Right lobe of liver (tissue), 4 donors: ENCODE measurements at regions not wholly inside any gene's neighbourhood (a gene's known extent, or its start where the extent isn't known, plus 50 kb on each side); places are given as distances from the start of the nearest gene placed in this dataset.

ENCODE experiments used
- CTCF ChIP-seq, 4 donors: fragments of 200-600 bp in 3 of 4; fragments of 450-650 bp in 1 of 4; IDR thresholded peaks; one replicate each; pipeline versions ENCODE4 v1.5.1 to v1.8.0; 2016 to 2022; ENCODE audit warnings: antibody characterized with exemption in 4 of 4, mild to moderate bottlenecking in 2 of 4
- POLR2A ChIP-seq: fragments of 450-650 bp; IDR thresholded peaks from one replicate; pipeline ENCODE4 v1.6.1; 2017; ENCODE audit warnings: antibody characterized with exemption, mild to moderate bottlenecking
- donor health status: DM: no; HTN: no; CAD: no.
- donor health status: DM: no; HTN: no; CAD: no.
- donor health status: DM: no; HTN: yes; CAD: no.

GRCh38 chr3:95595416-95596075 is 1218.8 kb upstream of the EPHA6 start:
- TF ChIP-seq CTCF (IDR thresholded peaks at IDR 0.05), result no peak
- TF ChIP-seq POLR2A, result no peak
